ENCODE measurements at regions not wholly inside any gene's neighbourhood (a gene's known extent, or its start where the extent isn't known, plus 50 kb on each side); places are given as distances from the start of the nearest gene placed in this dataset.

- no peak for DNase-seq (ENCODE audit: low read depth in 2 of 3, low spot score in 2 of 3)
These were observed 52.4 kb upstream of the TRIO start for GRCh38 chr5:14090755-14091154.

- DNase-seq (ENCODE audit: low read depth in 2 of 3, low spot score in 2 of 3), result no peak
These were observed 52.9 kb upstream of the TRIO start for GRCh38 chr5:14090290-14090689.

GRCh38 chr5:14089198-14089597 is 53.9 kb upstream of the TRIO start:
- DNase-seq (ENCODE audit: low read depth in 2 of 3, low spot score in 2 of 3), result no peak

- no peak for DNase-seq (ENCODE audit: low read depth in 2 of 3, low spot score in 2 of 3)
These were observed 56.9 kb upstream of the TRIO start for GRCh38 chr5:14086261-14086660.

- DNase-seq (ENCODE audit: low read depth in 2 of 3, low spot score in 2 of 3), result no peak
These were observed 60.2 kb upstream of the TRIO start for GRCh38 chr5:14082973-14083372.

GRCh38 chr5:14082523-14082922 is 60.6 kb upstream of the TRIO start:
- DNase-seq (ENCODE audit: low read depth in 2 of 3, low spot score in 2 of 3), result no peak

- no peak for DNase-seq (ENCODE audit: low read depth in 2 of 3, low spot score in 2 of 3)
These were observed 61.4 kb upstream of the TRIO start for GRCh38 chr5:14081791-14082190.

- no peak for DNase-seq (ENCODE audit: low read depth in 2 of 3, low spot score in 2 of 3)
These were observed 64.4 kb upstream of the TRIO start for GRCh38 chr5:14078716-14079115.

GRCh38 chr5:14077501-14077900 is 65.6 kb upstream of the TRIO start:
- no peak for DNase-seq (ENCODE audit: low read depth in 2 of 3, low spot score in 2 of 3)

GRCh38 chr5:14076561-14076960 is 66.6 kb upstream of the TRIO start:
- DNase-seq (ENCODE audit: low read depth in 2 of 3, low spot score in 2 of 3), result no peak

- DNase-seq (ENCODE audit: low read depth in 2 of 3, low spot score in 2 of 3), result no peak
These were observed 67.2 kb upstream of the TRIO start for GRCh38 chr5:14075937-14076336.

GRCh38 chr5:14071433-14071832 is 71.7 kb upstream of the TRIO start:
- DNase-seq (ENCODE audit: low read depth in 2 of 3, low spot score in 2 of 3), result no peak

GRCh38 chr5:14069021-14069420 is 74.1 kb upstream of the TRIO start:
- DNase-seq (ENCODE audit: low read depth in 2 of 3, low spot score in 2 of 3), result no peak

GRCh38 chr5:14068136-14068535 is 75.0 kb upstream of the TRIO start:
- no peak for DNase-seq (ENCODE audit: low read depth in 2 of 3, low spot score in 2 of 3)

GRCh38 chr5:14066326-14066725 is 76.8 kb upstream of the TRIO start:
- no peak for DNase-seq (ENCODE audit: low read depth in 2 of 3, low spot score in 2 of 3)

GRCh38 chr5:14064841-14065240 is 78.3 kb upstream of the TRIO start:
- DNase-seq (ENCODE audit: low read depth in 2 of 3, low spot score in 2 of 3), result no peak

GRCh38 chr5:14063691-14064090 is 79.5 kb upstream of the TRIO start:
- DNase-seq (ENCODE audit: low read depth in 2 of 3, low spot score in 2 of 3), result no peak

GRCh38 chr5:14063138-14063537 is 80.0 kb upstream of the TRIO start:
- no peak for DNase-seq (ENCODE audit: low read depth in 2 of 3, low spot score in 2 of 3)

GRCh38 chr5:14062178-14062577 is 81.0 kb upstream of the TRIO start:
- DNase-seq (ENCODE audit: low read depth in 2 of 3, low spot score in 2 of 3), result no peak

- DNase-seq (ENCODE audit: low read depth in 2 of 3, low spot score in 2 of 3), result no peak
These were observed 82.0 kb upstream of the TRIO start for GRCh38 chr5:14061106-14061505.

GRCh38 chr5:14060218-14060617 is 82.9 kb upstream of the TRIO start:
- DNase-seq (ENCODE audit: low read depth in 2 of 3, low spot score in 2 of 3), result no peak

GRCh38 chr5:14059810-14060209 is 83.3 kb upstream of the TRIO start:
- DNase-seq (ENCODE audit: low read depth in 2 of 3, low spot score in 2 of 3), result no peak

GRCh38 chr5:14057289-14057688 is 85.9 kb upstream of the TRIO start:
- DNase-seq (ENCODE audit: low read depth in 2 of 3, low spot score in 2 of 3), result no peak

GRCh38 chr5:14056039-14056438 is 87.1 kb upstream of the TRIO start:
- no peak for DNase-seq (ENCODE audit: low read depth in 2 of 3, low spot score in 2 of 3)
